Vagina (tissue), 2 donors: ENCODE measurements at regions not wholly inside any gene's neighbourhood (a gene's known extent, or its start where the extent isn't known, plus 50 kb on each side); places are given as distances from the start of the nearest gene placed in this dataset.

Experiments
- DNase-seq, 2 donors: peaks; one replicate each; pipeline ENCODE4 v3.0.0-alpha.2; 2017; ENCODE audit errors: extremely low spot score in 2 of 2
- H3K27ac ChIP-seq: fragments of 200-600 bp; sonication (generic); one replicate; pipeline ENCODE4 v1.5.1; 2019
- H3K27me3 ChIP-seq: fragments of 200-600 bp; sonication (generic); one replicate; pipeline ENCODE4 v1.5.1; 2019
- H3K36me3 ChIP-seq, 2 donors: fragments of 200-600 bp; sonication (generic); one replicate each; pipeline ENCODE4 v1.5.1; 2017 to 2019
- H3K4me1 ChIP-seq: fragments of 200-600 bp; sonication (generic); one replicate; pipeline ENCODE4 v1.5.1; 2019
- H3K4me3 ChIP-seq, 2 donors: fragments of 200-600 bp; sonication (generic); 1 replicate in 1 of 2; 2 replicates in 1 of 2; pipeline ENCODE4 v1.5.1; 2016 to 2019
- H3K9me3 ChIP-seq: fragments of 200-600 bp; sonication (generic); one replicate; pipeline ENCODE4 v1.5.1; 2019
- CTCF ChIP-seq, 3 experiments: fragments of 450-650 bp in 2 of 3; fragments of 200-600 bp in 1 of 3; sonication (generic) in 1 of 3; IDR thresholded peaks; one replicate each; pipeline ENCODE4 v1.5.1; 2017 to 2019; ENCODE audit warnings: antibody characterized with exemption in 3 of 3, mild to moderate bottlenecking in 2 of 3, moderate library complexity in 2 of 3
- POLR2A ChIP-seq, 2 donors: fragments of 450-650 bp; IDR thresholded peaks; one replicate each; pipeline ENCODE4 v1.6.1; 2017; ENCODE audit warnings: antibody characterized with exemption in 2 of 2, mild to moderate bottlenecking in 2 of 2, moderate library complexity in 2 of 2
- POLR2AphosphoS5 ChIP-seq, 2 donors: sonication (generic); formaldehyde crosslinking; IDR thresholded peaks; one replicate each; pipeline ENCODE4 v1.9.0; 2017; ENCODE audit warnings: antibody characterized with exemption in 2 of 2, mild to moderate bottlenecking in 2 of 2, low read depth in 1 of 2; ENCODE audit not compliant: insufficient read depth in 1 of 2
- intact Hi-C: fragments of 100-400 bp; cut with DNase I; formaldehyde crosslinking; loops from one replicate; pipeline ENCODE4 v1.15.1; 2023

GRCh38 chr5:125006011-125006685, 259.7 kb upstream of the ZNF608 start:
- no peak overlapping the region for H3K4me3 ChIP-seq
- DNase-seq = no peak
- H3K4me1 ChIP-seq = no peaks in the 10 kb centered on the region
- no peak for TF ChIP-seq POLR2A (IDR thresholded peaks at IDR 0.05)
- no peak for TF ChIP-seq CTCF (IDR thresholded peaks at IDR 0.05)
- no peaks in the 10 kb centered on the region for H3K36me3 ChIP-seq
- intact Hi-C loops = no loop called here
- no peak overlapping the region for H3K27ac ChIP-seq
- H3K27me3 ChIP-seq = no peaks in the 10 kb centered on the region
- H3K9me3 ChIP-seq = no peaks in the 10 kb centered on the region

GRCh38 chr5:125010356-125010755, 263.9 kb upstream of the ZNF608 start:
- H3K27me3 ChIP-seq = no peaks in the 10 kb centered on the region
- no peaks in the 10 kb centered on the region for H3K9me3 ChIP-seq
- intact Hi-C loops = no loop called here

GRCh38 chr5:125011014-125011413, 264.6 kb upstream of the ZNF608 start:
- Histone ChIP-seq H3K4me1 (no peaks in the 10 kb centered on the region), H3K4me3 (no peak overlapping the region), H3K27me3 (no peaks in the 10 kb centered on the region), H3K36me3 (no peaks in the 10 kb centered on the region), H3K27ac (no peak overlapping the region), H3K9me3 (no peaks in the 10 kb centered on the region)
- intact Hi-C loops = no loop called here
- DNase-seq = no peak
- TF ChIP-seq POLR2A (IDR thresholded peaks at IDR 0.05) (no peak), POLR2AphosphoS5 (IDR thresholded peaks at IDR 0.05; ENCODE audit: insufficient read depth in 1 of 2, low read depth in 1 of 2) (no peak), CTCF (IDR thresholded peaks at IDR 0.05) (no peak)

More at GRCh38 chr5:125010356-125010755, 263.9 kb upstream of the ZNF608 start:
- no peak overlapping the region for H3K4me3 ChIP-seq
- no peak for TF ChIP-seq POLR2AphosphoS5 (IDR thresholded peaks at IDR 0.05; ENCODE audit: insufficient read depth in 1 of 2, low read depth in 1 of 2)
- no peak for DNase-seq
- H3K27ac ChIP-seq = no peak overlapping the region
- H3K36me3 ChIP-seq = no peaks in the 10 kb centered on the region
- no peaks in the 10 kb centered on the region for H3K4me1 ChIP-seq

GRCh38 chr5:125011419-125011818, 265.0 kb upstream of the ZNF608 start:
- TF ChIP-seq POLR2AphosphoS5 (IDR thresholded peaks at IDR 0.05; ENCODE audit: insufficient read depth in 1 of 2, low read depth in 1 of 2) (no peak), CTCF (IDR thresholded peaks at IDR 0.05) (no peak), POLR2A (IDR thresholded peaks at IDR 0.05) (no peak)
- Histone ChIP-seq H3K4me3 (no peak overlapping the region), H3K27me3 (no peaks in the 10 kb centered on the region), H3K27ac (no peak overlapping the region), H3K36me3 (no peaks in the 10 kb centered on the region), H3K9me3 (no peaks in the 10 kb centered on the region), H3K4me1 (no peaks in the 10 kb centered on the region)
- intact Hi-C loops = no loop called here
- no peak for DNase-seq

- Histone ChIP-seq H3K9me3 (no peaks in the 10 kb centered on the region), H3K4me3 (no peak overlapping the region), H3K27me3 (no peaks in the 10 kb centered on the region), H3K36me3 (no peaks in the 10 kb centered on the region), H3K27ac (no peak overlapping the region), H3K4me1 (no peaks in the 10 kb centered on the region)
- intact Hi-C loops = no loop called here
- DNase-seq = no peak
- TF ChIP-seq POLR2AphosphoS5 (IDR thresholded peaks at IDR 0.05; ENCODE audit: insufficient read depth in 1 of 2, low read depth in 1 of 2) = no peak
- TF ChIP-seq POLR2A (IDR thresholded peaks at IDR 0.05) = no peak
- TF ChIP-seq CTCF (IDR thresholded peaks at IDR 0.05) = no peak
Observed at GRCh38 chr5:125011947-125012346, 265.5 kb upstream of the ZNF608 start.
